Hepatocyte (in vitro differentiated cells): ENCODE measurements at regions not wholly inside any gene's neighbourhood (a gene's known extent, or its start where the extent isn't known, plus 50 kb on each side); places are given as distances from the start of the nearest gene placed in this dataset.

Experiments used
- CTCF ChIP-seq: fragments of 200-600 bp; sonication (generic); IDR thresholded peaks from 2 replicates; pipeline ENCODE4 v1.5.1; 2016; ENCODE audit warnings: antibody characterized with exemption, mild to moderate bottlenecking; ENCODE audit not compliant: poor library complexity
- EZH2 ChIP-seq: fragments of 200-600 bp; sonication (generic); IDR thresholded peaks from 2 replicates; pipeline ENCODE4 v1.6.1; 2016; ENCODE audit warnings: antibody characterized with exemption, mild to moderate bottlenecking, borderline replicate concordance

DNA sequence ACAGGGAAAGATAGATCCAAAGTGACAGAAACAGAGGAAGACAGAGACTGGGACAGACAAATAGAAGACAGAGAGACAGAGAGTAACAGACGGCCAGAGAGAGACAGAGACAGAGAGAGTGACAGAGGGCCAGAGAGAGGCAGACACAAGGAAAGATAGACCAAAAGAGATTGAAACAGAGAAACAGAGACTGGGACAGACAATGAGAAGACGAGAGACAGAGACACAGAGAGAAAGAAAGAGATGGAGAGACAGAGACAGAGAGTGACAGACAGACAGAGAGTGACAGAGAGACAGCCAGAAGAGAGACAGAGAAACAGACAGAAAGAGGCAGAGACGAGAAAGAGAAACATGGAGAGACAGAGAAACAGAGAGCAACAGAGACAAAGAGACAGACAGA, 127.3 kb downstream of the UQCRFS1 start:
- no peak for TF ChIP-seq CTCF
- no peak for TF ChIP-seq EZH2
